HL-60 (cell line): ENCODE measurements at regions not wholly inside any gene's neighbourhood (a gene's known extent, or its start where the extent isn't known, plus 50 kb on each side); places are given as distances from the start of the nearest gene placed in this dataset.

Source experiments
- DNase-seq, 2 experiments: peaks; one replicate each; pipeline ENCODE4 v3.0.0-alpha.2; 2010 to 2020; ENCODE audit warnings: low read depth in 1 of 2, low spot score in 1 of 2
- H3K27ac ChIP-seq: fragments of 250-450 bp; sonication (Bioruptor Pico); replicated peaks from 2 replicates; pipeline ENCODE4 v1.5.1; 2020; ENCODE audit warnings: mild to moderate bottlenecking, moderate library complexity
- H3K27me3 ChIP-seq: fragments of 250-450 bp; sonication (Bioruptor Pico); 2 replicates; pipeline ENCODE4 v1.5.1; 2021; ENCODE audit warnings: mild to moderate bottlenecking, moderate library complexity; ENCODE audit not compliant: insufficient read depth, poor library complexity, severe bottlenecking
- H3K4me3 ChIP-seq: replicated peaks from 2 replicates; pipeline ENCODE4 v1.5.1; 2011; ENCODE audit warnings: mild to moderate bottlenecking, control low read depth, low read length; ENCODE audit not compliant: insufficient read depth
- GABPA ChIP-seq: IDR thresholded peaks from 2 replicates; pipeline ENCODE4 v1.6.1; 2012; ENCODE audit warnings: low read depth
- POLR2AphosphoS5 ChIP-seq: IDR thresholded peaks from 2 replicates; pipeline ENCODE4 v1.6.1; 2012; ENCODE audit warnings: low read depth
- SPI1 ChIP-seq: IDR thresholded peaks from 2 replicates; pipeline ENCODE4 v1.6.1; 2012; ENCODE audit warnings: low read depth, mild to moderate bottlenecking, borderline replicate concordance
- TF ChIP-seq, protein P1 (sequence below): IDR thresholded peaks from one replicate; pipeline ENCODE4 v1.5.1; 2011; ENCODE audit warnings: low read length, control low read depth, inconsistent platforms; ENCODE audit not compliant: insufficient read depth
- TF ChIP-seq, protein P2 (sequence below): IDR thresholded peaks from 2 replicates; pipeline ENCODE4 v1.6.1; 2012; ENCODE audit warnings: low read depth; ENCODE audit not compliant: insufficient replicate concordance

DNA sequence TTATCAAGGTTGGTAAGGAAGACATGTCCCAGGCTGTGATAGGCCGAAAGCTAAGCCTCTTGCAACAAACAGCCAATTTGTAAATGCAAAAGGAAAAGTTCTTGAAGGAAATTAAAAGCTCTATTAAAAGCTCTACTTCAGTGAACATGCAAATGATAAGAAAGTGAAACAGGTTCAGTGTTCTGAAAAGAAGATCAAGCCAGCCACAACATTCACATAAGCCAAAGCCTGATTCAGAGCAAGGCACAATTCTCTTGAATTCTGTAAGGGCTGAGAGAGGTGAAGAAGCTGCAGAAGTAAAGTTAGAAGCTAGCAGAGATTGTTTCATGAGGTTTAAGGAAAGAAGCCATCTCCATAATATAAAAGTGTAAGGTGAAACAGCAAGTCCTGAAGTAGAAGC, 1259.5 kb upstream of the PIK3C3 start:
- DNase-seq, result no peak
- H3K27me3 ChIP-seq, result no peaks in the 10 kb centered on the region
- H3K27ac ChIP-seq, result no peak overlapping the region
- TF ChIP-seq SPI1 (no peak), POLR2AphosphoS5 (no peak), GABPA (no peak)
- TF ChIP-seq, protein P1, sequence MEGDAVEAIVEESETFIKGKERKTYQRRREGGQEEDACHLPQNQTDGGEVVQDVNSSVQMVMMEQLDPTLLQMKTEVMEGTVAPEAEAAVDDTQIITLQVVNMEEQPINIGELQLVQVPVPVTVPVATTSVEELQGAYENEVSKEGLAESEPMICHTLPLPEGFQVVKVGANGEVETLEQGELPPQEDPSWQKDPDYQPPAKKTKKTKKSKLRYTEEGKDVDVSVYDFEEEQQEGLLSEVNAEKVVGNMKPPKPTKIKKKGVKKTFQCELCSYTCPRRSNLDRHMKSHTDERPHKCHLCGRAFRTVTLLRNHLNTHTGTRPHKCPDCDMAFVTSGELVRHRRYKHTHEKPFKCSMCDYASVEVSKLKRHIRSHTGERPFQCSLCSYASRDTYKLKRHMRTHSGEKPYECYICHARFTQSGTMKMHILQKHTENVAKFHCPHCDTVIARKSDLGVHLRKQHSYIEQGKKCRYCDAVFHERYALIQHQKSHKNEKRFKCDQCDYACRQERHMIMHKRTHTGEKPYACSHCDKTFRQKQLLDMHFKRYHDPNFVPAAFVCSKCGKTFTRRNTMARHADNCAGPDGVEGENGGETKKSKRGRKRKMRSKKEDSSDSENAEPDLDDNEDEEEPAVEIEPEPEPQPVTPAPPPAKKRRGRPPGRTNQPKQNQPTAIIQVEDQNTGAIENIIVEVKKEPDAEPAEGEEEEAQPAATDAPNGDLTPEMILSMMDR, result no peak
- TF ChIP-seq, protein P2, sequence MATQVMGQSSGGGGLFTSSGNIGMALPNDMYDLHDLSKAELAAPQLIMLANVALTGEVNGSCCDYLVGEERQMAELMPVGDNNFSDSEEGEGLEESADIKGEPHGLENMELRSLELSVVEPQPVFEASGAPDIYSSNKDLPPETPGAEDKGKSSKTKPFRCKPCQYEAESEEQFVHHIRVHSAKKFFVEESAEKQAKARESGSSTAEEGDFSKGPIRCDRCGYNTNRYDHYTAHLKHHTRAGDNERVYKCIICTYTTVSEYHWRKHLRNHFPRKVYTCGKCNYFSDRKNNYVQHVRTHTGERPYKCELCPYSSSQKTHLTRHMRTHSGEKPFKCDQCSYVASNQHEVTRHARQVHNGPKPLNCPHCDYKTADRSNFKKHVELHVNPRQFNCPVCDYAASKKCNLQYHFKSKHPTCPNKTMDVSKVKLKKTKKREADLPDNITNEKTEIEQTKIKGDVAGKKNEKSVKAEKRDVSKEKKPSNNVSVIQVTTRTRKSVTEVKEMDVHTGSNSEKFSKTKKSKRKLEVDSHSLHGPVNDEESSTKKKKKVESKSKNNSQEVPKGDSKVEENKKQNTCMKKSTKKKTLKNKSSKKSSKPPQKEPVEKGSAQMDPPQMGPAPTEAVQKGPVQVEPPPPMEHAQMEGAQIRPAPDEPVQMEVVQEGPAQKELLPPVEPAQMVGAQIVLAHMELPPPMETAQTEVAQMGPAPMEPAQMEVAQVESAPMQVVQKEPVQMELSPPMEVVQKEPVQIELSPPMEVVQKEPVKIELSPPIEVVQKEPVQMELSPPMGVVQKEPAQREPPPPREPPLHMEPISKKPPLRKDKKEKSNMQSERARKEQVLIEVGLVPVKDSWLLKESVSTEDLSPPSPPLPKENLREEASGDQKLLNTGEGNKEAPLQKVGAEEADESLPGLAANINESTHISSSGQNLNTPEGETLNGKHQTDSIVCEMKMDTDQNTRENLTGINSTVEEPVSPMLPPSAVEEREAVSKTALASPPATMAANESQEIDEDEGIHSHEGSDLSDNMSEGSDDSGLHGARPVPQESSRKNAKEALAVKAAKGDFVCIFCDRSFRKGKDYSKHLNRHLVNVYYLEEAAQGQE, result no peak
- H3K4me3 ChIP-seq, result no peak overlapping the region

- no peak overlapping the region for H3K27ac ChIP-seq
- no peaks in the 10 kb centered on the region for H3K27me3 ChIP-seq
- no peak overlapping the region for H3K4me3 ChIP-seq
- TF ChIP-seq, protein P2, result no peak
- no peak for TF ChIP-seq SPI1
- TF ChIP-seq GABPA, result no peak
- no peak for TF ChIP-seq POLR2AphosphoS5
- TF ChIP-seq, protein P1, result no peak
- no peak for DNase-seq
Observed at GRCh38 chr18:40692871-40693270, 1262.2 kb upstream of the PIK3C3 start.

DNA sequence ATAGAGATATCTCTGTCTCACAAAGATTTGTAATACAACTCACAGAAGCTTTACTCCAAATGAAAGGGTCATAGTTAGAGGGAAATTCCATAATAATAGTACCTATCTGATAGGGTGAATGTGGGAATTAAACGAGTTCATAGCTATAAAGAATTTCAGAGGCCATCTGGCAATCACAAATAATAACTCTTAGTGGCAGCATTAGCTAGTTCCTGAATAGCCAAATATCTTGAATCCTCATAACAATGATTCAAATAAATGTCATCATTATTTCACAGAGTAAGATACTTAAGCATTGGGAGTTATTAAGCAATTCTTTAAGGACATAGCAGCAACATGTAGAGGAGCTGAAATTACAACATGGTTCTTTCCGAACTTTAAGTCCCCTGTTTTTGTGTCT, 1265.0 kb upstream of the PIK3C3 start:
- H3K27ac ChIP-seq, result no peak overlapping the region
- no peak for TF ChIP-seq POLR2AphosphoS5
- no peak for TF ChIP-seq SPI1
- TF ChIP-seq GABPA, result no peak
- TF ChIP-seq, protein P1, result no peak
- TF ChIP-seq, protein P2, result no peak

More for the DNA sequence above, 1265.0 kb upstream of the PIK3C3 start:
- Histone ChIP-seq H3K27me3 (no peaks in the 10 kb centered on the region), H3K4me3 (no peak overlapping the region)
- no peak for DNase-seq
